ENCODE measurements at regions not wholly inside any gene's neighbourhood (a gene's known extent, or its start where the extent isn't known, plus 50 kb on each side); places are given as distances from the start of the nearest gene placed in this dataset.

- TF ChIP-seq POLR2AphosphoS5 (IDR thresholded peaks at IDR 0.05) (no peak), CTCF (IDR thresholded peaks at IDR 0.05) (no peak), POLR2A (IDR thresholded peaks at IDR 0.05) (no peak), EP300 (IDR thresholded peaks at IDR 0.05) (no peak)
Measured at GRCh38 chr6:19301980-19302379, 535.2 kb upstream of the ID4 start.

Data from upper lobe of left lung (tissue), 4 donors.